AML-193 (cell line): ENCODE measurements at regions not wholly inside any gene's neighbourhood (a gene's known extent, or its start where the extent isn't known, plus 50 kb on each side); places are given as distances from the start of the nearest gene placed in this dataset.
"Not testable (repeated sequence)": the region's sequence is repeated elsewhere in the genome, so short reads cannot be mapped to it uniquely, and the experiment has no call there.

Experiments used
- DNase-seq, 2 experiments: peaks; one replicate each; lab custom pipeline; 2025; lab: John Stamatoyannopoulos, UW

- DNase-seq: no peak
These were observed 1025.0 kb downstream of the RAB28 start for GRCh38 chr4:12459126-12459525.

- DNase-seq: no peak
These were observed 1025.5 kb downstream of the RAB28 start for GRCh38 chr4:12458621-12459020.

GRCh38 chr4:12452291-12452690, 1023.6 kb upstream of the HS3ST1 start:
- no peak for DNase-seq

GRCh38 chr4:12447451-12447850, 1018.8 kb upstream of the HS3ST1 start:
- no peak for DNase-seq

GRCh38 chr4:12446657-12447185, 1018.0 kb upstream of the HS3ST1 start:
- DNase-seq: no peak

- DNase-seq: no peak
These were observed 1017.6 kb upstream of the HS3ST1 start for GRCh38 chr4:12446256-12446655.

GRCh38 chr4:12445711-12446235, 1017.1 kb upstream of the HS3ST1 start:
- no peak for DNase-seq

- DNase-seq: no peak
These were observed 1011.1 kb upstream of the HS3ST1 start for GRCh38 chr4:12439633-12440305.

GRCh38 chr4:12431259-12431658, 1002.6 kb upstream of the HS3ST1 start:
- not testable (repeated sequence) for DNase-seq

- DNase-seq: no peak
These were observed 992.7 kb upstream of the HS3ST1 start for GRCh38 chr4:12421364-12421763.

- DNase-seq: no peak
These were observed 988.1 kb upstream of the HS3ST1 start for GRCh38 chr4:12416755-12417154.

GRCh38 chr4:12414181-12414812, 985.6 kb upstream of the HS3ST1 start:
- no peak for DNase-seq

GRCh38 chr4:12411072-12411471, 982.4 kb upstream of the HS3ST1 start:
- no peak for DNase-seq

GRCh38 chr4:12409507-12410190, 981.0 kb upstream of the HS3ST1 start:
- no peak for DNase-seq

- DNase-seq: no peak
These were observed 979.7 kb upstream of the HS3ST1 start for GRCh38 chr4:12408364-12408763.

- DNase-seq: no peak
These were observed 974.5 kb upstream of the HS3ST1 start for GRCh38 chr4:12403175-12403574.

GRCh38 chr4:12399781-12400180, 971.1 kb upstream of the HS3ST1 start:
- no peak for DNase-seq

GRCh38 chr4:12393631-12394262, 965.1 kb upstream of the HS3ST1 start:
- no peak for DNase-seq

- no peak for DNase-seq
These were observed 960.9 kb upstream of the HS3ST1 start for GRCh38 chr4:12389604-12390003.

GRCh38 chr4:12382567-12382966, 953.9 kb upstream of the HS3ST1 start:
- DNase-seq: no peak

- DNase-seq: no peak
These were observed 950.5 kb upstream of the HS3ST1 start for GRCh38 chr4:12379191-12379590.

- DNase-seq: no peak
These were observed 947.1 kb upstream of the HS3ST1 start for GRCh38 chr4:12375805-12376204.
